Breast epithelium (tissue), 4 donors: ENCODE measurements at regions not wholly inside any gene's neighbourhood (a gene's known extent, or its start where the extent isn't known, plus 50 kb on each side); places are given as distances from the start of the nearest gene placed in this dataset.
"Not testable (repeated sequence)": the region's sequence is repeated elsewhere in the genome, so short reads cannot be mapped to it uniquely, and the experiment has no call there.

Experiments used
- DNase-seq, 2 donors: peaks; one replicate each; pipeline ENCODE4 v3.0.0-alpha.2; 2019; ENCODE audit warnings: low spot score in 2 of 2
- H3K27ac ChIP-seq, 2 donors: fragments of 200-600 bp; sonication (generic) in 1 of 2; one replicate each; pipeline ENCODE4 v1.5.1; 2016 to 2019; ENCODE audit warnings: mild to moderate bottlenecking in 1 of 2
- H3K27me3 ChIP-seq, 2 donors: fragments of 200-600 bp; sonication (generic) in 1 of 2; one replicate each; pipeline versions ENCODE4 v1.5.1 to v1.6.0; 2017 to 2019; ENCODE audit warnings: control low read depth in 1 of 2, mild to moderate bottlenecking in 1 of 2
- H3K36me3 ChIP-seq: fragments of 200-600 bp; one replicate; pipeline ENCODE4 v1.5.1; 2019
- H3K4me1 ChIP-seq, 2 donors: fragments of 200-600 bp; sonication (generic); one replicate each; pipeline ENCODE4 v1.5.1; 2016 to 2019; ENCODE audit warnings: control low read depth in 1 of 2
- H3K4me3 ChIP-seq, 3 donors: fragments of 200-600 bp; sonication (generic); 1 replicate in 2 of 3; 2 replicates in 1 of 3; pipeline ENCODE4 v1.5.1; 2016 to 2019; ENCODE audit warnings: mild to moderate bottlenecking in 3 of 3, moderate library complexity in 2 of 3
- H3K9me3 ChIP-seq, 2 donors: fragments of 200-600 bp; sonication (generic) in 1 of 2; one replicate each; pipeline ENCODE4 v1.5.1; 2016 to 2019; ENCODE audit warnings: control low read depth in 1 of 2
- CTCF ChIP-seq, 3 donors: fragments of 450-650 bp; IDR thresholded peaks; one replicate each; pipeline ENCODE4 v1.5.1; 2016 to 2017; ENCODE audit warnings: antibody characterized with exemption in 3 of 3, mild to moderate bottlenecking in 3 of 3, moderate library complexity in 3 of 3
- POLR2A ChIP-seq: fragments of 450-650 bp; IDR thresholded peaks from one replicate; pipeline ENCODE4 v1.6.1; 2016; ENCODE audit warnings: antibody characterized with exemption, mild to moderate bottlenecking, moderate library complexity
- POLR2AphosphoS5 ChIP-seq, 3 donors: sonication (generic); formaldehyde crosslinking; IDR thresholded peaks; one replicate each; pipeline ENCODE4 v1.6.1; 2017; ENCODE audit warnings: antibody characterized with exemption in 3 of 3
- intact Hi-C: fragments of 100-400 bp; cut with DNase I; formaldehyde crosslinking; loops from one replicate; pipeline ENCODE4 v1.15.1; 2023; ENCODE audit warnings: low total_unique reads

GRCh38 chr2:236785611-236786057 lies 216.0 kb downstream of the ACKR3 start:
- Histone ChIP-seq H3K27ac (peak overlapping the region in 1 of 2 donors; percentile 13), H3K9me3 (no peaks in the 10 kb centered on the region), H3K4me3 (no peak overlapping the region), H3K36me3 (no peaks in the 10 kb centered on the region), H3K27me3 (no peaks in the 10 kb centered on the region), H3K4me1 (no peaks in the 10 kb centered on the region)
- intact Hi-C loops: no loop called here
- no peak for DNase-seq
- TF ChIP-seq CTCF (IDR thresholded peaks at IDR 0.05) (no peak), POLR2AphosphoS5 (IDR thresholded peaks at IDR 0.05) (no peak), POLR2A (no peak)

- H3K27me3 ChIP-seq: no peaks in the 10 kb centered on the region
- H3K4me1 ChIP-seq: no peaks in the 10 kb centered on the region
- H3K36me3 ChIP-seq: no peaks in the 10 kb centered on the region
- no peak overlapping the region for H3K4me3 ChIP-seq
- DNase-seq: no peak
- intact Hi-C loops: no loop called here
- no peak for TF ChIP-seq POLR2AphosphoS5 (IDR thresholded peaks at IDR 0.05)
- TF ChIP-seq CTCF (IDR thresholded peaks at IDR 0.05): no peak
- no peak for TF ChIP-seq POLR2A
- no peaks in the 10 kb centered on the region for H3K9me3 ChIP-seq
- H3K27ac ChIP-seq: peak overlapping the region; percentile 35 to 50
Measured at GRCh38 chr2:236786751-236787150, 217.1 kb downstream of the ACKR3 start.

- H3K27me3 ChIP-seq, H3K36me3 ChIP-seq, H3K4me3 ChIP-seq, H3K4me1 ChIP-seq, intact Hi-C loops, DNase-seq, H3K9me3 ChIP-seq: not testable (repeated sequence)
- H3K27ac ChIP-seq: peak overlapping the region; percentile 35 to 50
Measured at GRCh38 chr2:236787376-236787775, 217.8 kb downstream of the ACKR3 start.

- Histone ChIP-seq H3K27ac (peak overlapping the region; percentile 35 to 39), H3K27me3 (no peaks in the 10 kb centered on the region), H3K4me1 (no peaks in the 10 kb centered on the region), H3K9me3 (no peaks in the 10 kb centered on the region), H3K4me3 (no peak overlapping the region), H3K36me3 (no peaks in the 10 kb centered on the region)
- no peak for DNase-seq
- intact Hi-C loops: no loop called here
- TF ChIP-seq CTCF (IDR thresholded peaks at IDR 0.05): no peak
- TF ChIP-seq POLR2A: no peak
- TF ChIP-seq POLR2AphosphoS5 (IDR thresholded peaks at IDR 0.05): peak in 1 of 3 donors; percentile 31
Measured at GRCh38 chr2:236787885-236788284, 218.3 kb downstream of the ACKR3 start.

GRCh38 chr2:236790963-236791362 lies 221.3 kb downstream of the ACKR3 start:
- DNase-seq: no peak
- H3K27me3 ChIP-seq: no peaks in the 10 kb centered on the region
- no peaks in the 10 kb centered on the region for H3K4me1 ChIP-seq
- H3K4me3 ChIP-seq: no peak overlapping the region
- H3K36me3 ChIP-seq: no peaks in the 10 kb centered on the region
- intact Hi-C loops: no loop called here
- no peak overlapping the region for H3K27ac ChIP-seq
- H3K9me3 ChIP-seq: no peaks in the 10 kb centered on the region
- TF ChIP-seq POLR2AphosphoS5 (IDR thresholded peaks at IDR 0.05) (no peak), POLR2A (no peak), CTCF (IDR thresholded peaks at IDR 0.05) (no peak)
